Astrocyte (in vitro differentiated cells and primary cell): ENCODE measurements at regions not wholly inside any gene's neighbourhood (a gene's known extent, or its start where the extent isn't known, plus 50 kb on each side); places are given as distances from the start of the nearest gene placed in this dataset.

ENCODE experiments used
- DNase-seq: peaks from one replicate; pipeline ENCODE4 v3.0.0-alpha.2; 2010; ENCODE audit warnings: low read depth
- FAIRE-seq: peaks from 2 replicates; lab custom pipeline; 2011; peaks lifted over from hg19 to GRCh38; lab: Jason Lieb, UNC
- H2AFZ ChIP-seq: 2 replicates; pipeline ENCODE4 v1.6.0; 2012; ENCODE audit warnings: low read depth, low read length, inconsistent platforms
- H3K27ac ChIP-seq: 2 replicates; pipeline ENCODE4 v1.5.1; 2011; ENCODE audit warnings: low read depth, low read length, inconsistent platforms
- H3K27me3 ChIP-seq: 2 replicates; pipeline ENCODE4 v1.6.0; 2011; ENCODE audit warnings: low read length, inconsistent platforms; ENCODE audit not compliant: insufficient read depth
- H3K36me3 ChIP-seq: 2 replicates; pipeline ENCODE4 v1.5.1; 2011; ENCODE audit warnings: low read length, inconsistent platforms; ENCODE audit not compliant: insufficient read depth
- H3K4me1 ChIP-seq: 2 replicates; pipeline ENCODE4 v1.5.1; 2011; ENCODE audit warnings: low read length, inconsistent platforms; ENCODE audit not compliant: insufficient read depth
- H3K4me2 ChIP-seq: 2 replicates; pipeline ENCODE4 v1.6.0; 2012; ENCODE audit warnings: low read length, inconsistent platforms
- H3K4me3 ChIP-seq: 2 replicates; pipeline ENCODE4 v1.5.1; 2011; ENCODE audit warnings: low read depth, mild to moderate bottlenecking, low read length, inconsistent platforms; ENCODE audit not compliant: insufficient read depth
- H3K79me2 ChIP-seq: 2 replicates; pipeline ENCODE4 v1.6.0; 2012; ENCODE audit warnings: mild to moderate bottlenecking, low read length, inconsistent platforms; ENCODE audit not compliant: insufficient read depth
- H3K9ac ChIP-seq: 2 replicates; pipeline ENCODE4 v1.6.0; 2012; ENCODE audit warnings: mild to moderate bottlenecking, low read length, inconsistent platforms
- H3K9me3 ChIP-seq: 2 replicates; pipeline ENCODE4 v1.5.1; 2012; ENCODE audit warnings: low read depth, mild to moderate bottlenecking, low read length, inconsistent platforms; ENCODE audit not compliant: insufficient read depth
- H4K20me1 ChIP-seq: 2 replicates; pipeline ENCODE4 v1.6.0; 2012; ENCODE audit warnings: low read length, inconsistent platforms; ENCODE audit not compliant: insufficient read depth
- H3K27ac Mint-ChIP-seq: one replicate; pipeline ENCODE4 v1.8.0; 2021; ENCODE audit warnings: mild to moderate bottlenecking, mixed read lengths; ENCODE audit not compliant: unreplicated experiment
- H3K27me3 Mint-ChIP-seq: one replicate; pipeline ENCODE4 v1.8.0; 2021; ENCODE audit warnings: low read depth, mixed read lengths; ENCODE audit not compliant: unreplicated experiment
- H3K36me3 Mint-ChIP-seq: one replicate; pipeline ENCODE4 v1.8.0; 2021; ENCODE audit warnings: low read depth, mixed read lengths; ENCODE audit not compliant: unreplicated experiment
- H3K4me1 Mint-ChIP-seq: one replicate; pipeline ENCODE4 v1.8.0; 2021; ENCODE audit warnings: low read depth, mixed read lengths; ENCODE audit not compliant: unreplicated experiment
- H3K4me3 Mint-ChIP-seq: one replicate; pipeline ENCODE4 v1.8.0; 2021; ENCODE audit warnings: mild to moderate bottlenecking, moderate library complexity, mixed read lengths; ENCODE audit not compliant: unreplicated experiment
- H3K9me3 Mint-ChIP-seq: one replicate; pipeline ENCODE4 v1.8.0; 2021; ENCODE audit warnings: mild to moderate bottlenecking, mixed read lengths; ENCODE audit not compliant: unreplicated experiment
- EZH2 ChIP-seq: IDR thresholded peaks from 2 replicates; pipeline ENCODE4 v1.6.1; 2012; ENCODE audit warnings: mild to moderate bottlenecking, low read length, inconsistent platforms; ENCODE audit not compliant: insufficient read depth
- TF ChIP-seq, protein P1 (sequence below): IDR thresholded peaks from 2 replicates; pipeline ENCODE4 v1.5.1; 2011; ENCODE audit warnings: low read depth, mild to moderate bottlenecking, inconsistent platforms, low read length, moderate library complexity; ENCODE audit not compliant: insufficient read depth

DNA sequence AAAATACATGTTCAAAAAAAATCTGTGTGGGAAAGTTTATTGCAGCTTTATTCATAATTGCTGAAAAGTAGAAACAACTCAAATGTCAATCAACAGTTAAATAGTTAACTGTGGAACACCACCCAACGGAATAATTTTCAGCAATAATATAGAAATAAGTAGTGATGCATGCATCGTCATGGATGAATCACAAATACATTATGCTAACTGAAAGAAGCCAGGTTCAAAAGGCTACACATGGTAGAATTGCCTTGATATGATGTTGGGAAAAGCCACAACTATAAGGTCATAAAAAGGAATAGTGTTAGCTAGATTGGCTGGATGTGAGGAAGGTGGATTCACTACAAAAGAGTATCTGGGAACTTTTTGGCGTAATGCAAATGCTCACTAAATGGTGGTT, 82.0 kb downstream of the GMNC start:
- Histone ChIP-seq H3K27me3 (no peaks in the 10 kb centered on the region), H3K4me2 (no peak overlapping the region), H3K9me3 (no peaks in the 10 kb centered on the region), H4K20me1 (no peaks in the 10 kb centered on the region), H3K4me1 (no peaks in the 10 kb centered on the region), H2AFZ (no peak overlapping the region), H3K9ac (no peak overlapping the region), H3K4me3 (no peak overlapping the region), H3K36me3 (no peaks in the 10 kb centered on the region), H3K79me2 (no peaks in the 10 kb centered on the region), H3K27ac (no peak overlapping the region)
- FAIRE-seq (no peak), DNase-seq (no peak)
- Mint-ChIP-seq H3K9me3 (no peaks in the 10 kb centered on the region), H3K27ac (no peak overlapping the region), H3K27me3 (no peaks in the 10 kb centered on the region), H3K4me1 (no peaks in the 10 kb centered on the region), H3K36me3 (no peaks in the 10 kb centered on the region), H3K4me3 (no peak overlapping the region)
- TF ChIP-seq EZH2, result no peak
- TF ChIP-seq, protein P1, sequence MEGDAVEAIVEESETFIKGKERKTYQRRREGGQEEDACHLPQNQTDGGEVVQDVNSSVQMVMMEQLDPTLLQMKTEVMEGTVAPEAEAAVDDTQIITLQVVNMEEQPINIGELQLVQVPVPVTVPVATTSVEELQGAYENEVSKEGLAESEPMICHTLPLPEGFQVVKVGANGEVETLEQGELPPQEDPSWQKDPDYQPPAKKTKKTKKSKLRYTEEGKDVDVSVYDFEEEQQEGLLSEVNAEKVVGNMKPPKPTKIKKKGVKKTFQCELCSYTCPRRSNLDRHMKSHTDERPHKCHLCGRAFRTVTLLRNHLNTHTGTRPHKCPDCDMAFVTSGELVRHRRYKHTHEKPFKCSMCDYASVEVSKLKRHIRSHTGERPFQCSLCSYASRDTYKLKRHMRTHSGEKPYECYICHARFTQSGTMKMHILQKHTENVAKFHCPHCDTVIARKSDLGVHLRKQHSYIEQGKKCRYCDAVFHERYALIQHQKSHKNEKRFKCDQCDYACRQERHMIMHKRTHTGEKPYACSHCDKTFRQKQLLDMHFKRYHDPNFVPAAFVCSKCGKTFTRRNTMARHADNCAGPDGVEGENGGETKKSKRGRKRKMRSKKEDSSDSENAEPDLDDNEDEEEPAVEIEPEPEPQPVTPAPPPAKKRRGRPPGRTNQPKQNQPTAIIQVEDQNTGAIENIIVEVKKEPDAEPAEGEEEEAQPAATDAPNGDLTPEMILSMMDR, result no peak

DNA sequence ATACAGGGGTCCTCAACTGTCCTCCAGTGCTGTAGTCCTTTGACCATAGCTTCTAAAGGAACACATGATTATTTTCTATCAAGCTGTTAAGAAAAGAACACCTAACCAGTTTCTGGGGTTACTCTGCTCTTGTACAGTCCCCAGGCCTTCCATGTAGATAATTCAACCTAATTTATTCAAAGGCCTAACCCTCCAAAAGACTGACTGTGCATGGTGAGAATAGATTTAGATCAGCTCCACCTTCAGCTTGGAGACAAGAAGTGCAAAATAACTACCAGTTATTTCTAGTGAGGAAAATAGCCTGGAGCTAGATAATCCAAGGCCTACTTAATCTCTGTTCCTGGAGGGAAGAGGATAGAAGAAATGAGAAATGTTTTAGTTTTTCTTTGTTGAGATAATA, 87.9 kb downstream of the GMNC start:
- no peaks in the 10 kb centered on the region for H3K4me1 Mint-ChIP-seq
- FAIRE-seq (no peak), DNase-seq (no peak)
- no peak overlapping the region for H2AFZ ChIP-seq
- TF ChIP-seq EZH2, result no peak
- TF ChIP-seq, protein P1, result no peak
- no peak overlapping the region for H3K27ac Mint-ChIP-seq
- no peaks in the 10 kb centered on the region for H3K79me2 ChIP-seq
- H3K4me2 ChIP-seq, result no peak overlapping the region
- H3K9ac ChIP-seq, result no peak overlapping the region
- H3K9me3 Mint-ChIP-seq, result peaks cover 7% of the 10 kb centered on the region
- H3K27me3 ChIP-seq, result no peaks in the 10 kb centered on the region
- no peak overlapping the region for H3K4me3 ChIP-seq
- H3K9me3 ChIP-seq, result no peaks in the 10 kb centered on the region
- no peaks in the 10 kb centered on the region for H4K20me1 ChIP-seq
- H3K36me3 Mint-ChIP-seq, result no peaks in the 10 kb centered on the region
- no peaks in the 10 kb centered on the region for H3K27me3 Mint-ChIP-seq
- no peaks in the 10 kb centered on the region for H3K4me1 ChIP-seq
- H3K4me3 Mint-ChIP-seq, result no peak overlapping the region
- no peak overlapping the region for H3K27ac ChIP-seq
- H3K36me3 ChIP-seq, result no peaks in the 10 kb centered on the region

DNA sequence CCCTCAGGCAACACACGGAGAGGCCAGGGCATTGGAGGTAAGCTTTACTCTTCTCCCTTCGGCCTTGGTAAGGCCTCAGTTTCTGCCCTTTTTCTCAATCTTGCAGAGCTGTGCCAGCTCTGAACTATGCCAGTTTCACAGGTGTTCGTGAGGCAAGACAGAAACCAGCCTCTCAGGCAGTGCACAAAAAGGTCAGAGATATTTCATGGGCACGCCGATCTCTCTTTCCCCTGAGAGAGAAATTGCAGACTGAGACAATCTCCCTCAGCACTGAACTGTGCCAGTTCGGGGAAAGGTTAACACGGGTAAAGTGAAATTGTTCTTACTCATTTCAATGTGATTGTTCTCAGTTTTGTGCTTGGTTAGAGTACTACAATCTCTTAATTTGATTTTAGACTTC, 88.5 kb downstream of the GMNC start:
- no peaks in the 10 kb centered on the region for H3K27me3 Mint-ChIP-seq
- Histone ChIP-seq H2AFZ (no peak overlapping the region), H4K20me1 (no peaks in the 10 kb centered on the region), H3K36me3 (no peaks in the 10 kb centered on the region), H3K79me2 (no peaks in the 10 kb centered on the region), H3K4me1 (no peaks in the 10 kb centered on the region), H3K4me2 (no peak overlapping the region), H3K27me3 (no peaks in the 10 kb centered on the region), H3K27ac (no peak overlapping the region), H3K9ac (no peak overlapping the region), H3K4me3 (no peak overlapping the region), H3K9me3 (no peaks in the 10 kb centered on the region)
- no peaks in the 10 kb centered on the region for H3K36me3 Mint-ChIP-seq
- TF ChIP-seq EZH2, result no peak
- TF ChIP-seq, protein P1, result no peak
- H3K4me1 Mint-ChIP-seq, result no peaks in the 10 kb centered on the region
- FAIRE-seq (no peak), DNase-seq (no peak)
- no peak overlapping the region for H3K4me3 Mint-ChIP-seq
- no peak overlapping the region for H3K27ac Mint-ChIP-seq
- peaks cover 7% of the 10 kb centered on the region for H3K9me3 Mint-ChIP-seq
